Retina (tissue), 1 donor: ENCODE measurements at regions not wholly inside any gene's neighbourhood (a gene's known extent, or its start where the extent isn't known, plus 50 kb on each side); places are given as distances from the start of the nearest gene placed in this dataset.
"Not testable (repeated sequence)": the region's sequence is repeated elsewhere in the genome, so short reads cannot be mapped to it uniquely, and the experiment has no call there.

ENCODE experiments used
- DNase-seq: peaks from one replicate; pipeline ENCODE4 v3.0.0-alpha.2; 2016

DNA sequence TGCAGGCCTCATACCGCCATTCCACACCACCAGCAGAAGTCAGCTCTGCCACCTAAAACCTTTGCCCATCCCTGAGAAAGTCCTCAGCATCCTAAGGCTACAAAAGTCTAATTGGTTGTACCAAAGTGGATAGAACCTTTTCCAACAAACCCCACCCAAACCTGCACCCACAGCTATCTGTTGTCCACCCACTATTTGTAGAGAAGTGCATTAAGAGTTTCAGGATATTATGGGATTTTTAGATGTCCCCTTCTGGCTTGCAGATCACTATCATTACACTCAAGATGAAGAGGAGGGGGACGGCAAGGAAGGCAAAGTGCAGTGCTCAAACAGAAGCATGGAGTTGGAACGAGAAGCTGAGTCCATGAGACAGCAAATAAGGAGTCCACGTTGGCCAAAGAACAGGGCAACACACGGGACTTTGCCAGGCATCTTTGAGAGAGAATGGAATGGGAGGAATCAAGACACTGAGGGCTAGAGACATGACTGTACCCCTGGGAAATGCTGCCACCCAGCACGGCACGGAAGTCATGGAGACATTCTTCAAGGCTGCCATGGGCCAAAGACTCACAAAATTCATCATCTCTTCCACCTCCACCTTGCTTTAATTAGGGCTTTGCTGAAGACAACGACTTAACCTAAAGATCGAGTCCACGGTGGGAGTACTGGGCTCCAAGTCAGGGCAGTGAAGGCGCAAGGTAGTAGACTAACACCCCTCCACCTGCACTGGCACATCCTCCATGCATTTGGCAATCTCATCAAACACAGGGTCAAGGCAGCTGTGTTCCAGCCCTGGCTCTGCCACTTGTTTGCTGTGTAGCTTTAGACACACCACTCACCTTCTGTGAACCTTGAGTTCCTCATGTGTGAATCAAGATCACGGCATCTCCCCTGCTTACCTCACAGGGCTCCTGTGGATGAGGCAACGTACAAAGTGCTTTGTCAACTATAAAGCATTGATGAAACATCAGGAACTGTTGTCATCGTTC lies 112.9 kb upstream of the TMEM45B start:
- no peak for DNase-seq

DNA sequence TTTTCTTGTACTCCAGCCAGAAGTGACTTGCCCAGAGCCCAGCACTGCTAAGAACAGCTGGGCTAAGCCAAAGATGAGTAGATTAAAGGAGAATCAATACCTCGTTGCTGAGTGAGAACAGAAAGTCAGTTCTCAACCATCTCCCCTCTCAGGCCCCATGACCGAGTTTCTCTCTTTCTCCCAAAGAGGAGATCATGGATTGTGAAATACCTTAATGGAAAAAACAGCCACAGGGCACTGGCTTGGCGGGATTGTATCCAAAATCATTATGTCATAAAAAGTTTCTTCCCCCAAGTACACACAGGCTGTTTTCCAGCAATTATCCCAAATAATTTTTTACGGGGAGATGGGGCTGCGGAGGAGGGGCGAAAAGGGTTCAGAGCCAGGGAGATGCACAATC lies 111.8 kb upstream of the TMEM45B start:
- no peak for DNase-seq

DNA sequence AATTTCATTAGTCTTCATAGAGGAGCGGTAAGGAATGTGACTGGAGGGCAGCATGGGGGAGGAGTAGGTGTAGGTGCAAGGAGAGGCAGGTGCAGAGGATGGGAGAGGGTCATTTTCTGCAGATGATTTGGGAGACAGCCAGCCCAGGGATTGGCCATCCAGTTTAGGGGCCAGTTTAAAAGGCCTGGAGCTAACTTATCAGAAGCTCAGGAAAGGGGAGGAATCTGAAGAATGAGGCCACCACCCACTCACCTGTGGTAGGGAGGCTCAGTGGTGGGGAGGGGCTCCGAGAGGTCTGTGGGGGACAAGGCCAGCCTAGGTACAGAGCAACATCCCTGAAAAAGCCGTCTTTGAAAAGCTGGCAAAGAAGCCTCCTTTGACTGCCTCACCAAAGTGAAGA lies 110.8 kb upstream of the TMEM45B start:
- no peak for DNase-seq

DNA sequence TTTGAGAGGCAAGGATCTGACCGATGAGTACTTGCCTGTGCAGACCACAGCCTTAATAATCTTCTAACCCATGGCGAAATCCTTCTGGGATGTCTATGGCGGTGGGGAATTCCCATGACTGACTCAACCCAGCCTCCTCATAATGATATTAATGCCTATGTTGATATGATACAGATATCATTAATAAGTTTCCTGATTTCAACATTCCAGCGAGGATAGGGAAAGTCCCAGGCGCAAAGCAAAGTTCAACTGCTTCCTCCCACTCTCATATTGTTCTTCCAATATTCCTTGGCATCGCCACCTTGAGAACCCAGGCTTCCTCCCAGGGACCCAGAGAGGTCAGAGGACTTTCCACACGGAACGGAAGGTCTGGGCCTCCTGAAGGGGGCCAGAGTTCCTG lies 110.3 kb upstream of the TMEM45B start:
- DNase-seq = no peak

DNA sequence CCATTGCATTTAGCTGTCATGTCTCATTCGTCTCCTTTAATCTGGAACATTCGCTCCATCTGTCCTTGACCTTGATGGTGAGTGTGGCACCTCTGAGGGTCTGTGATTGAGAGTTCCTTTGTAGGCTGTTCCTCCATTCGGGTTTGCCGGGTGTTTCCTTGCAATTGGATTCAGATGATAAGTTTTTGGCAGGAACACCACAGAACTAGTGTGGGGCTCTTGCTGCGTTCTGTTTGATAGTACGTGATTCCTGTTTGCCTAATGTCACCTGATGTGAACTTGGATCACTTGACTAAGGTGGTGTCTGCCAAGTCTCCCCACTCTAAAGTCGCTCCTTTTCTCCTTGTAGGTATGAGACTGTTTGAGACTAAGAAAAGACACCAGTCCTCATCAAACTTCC lies 109.7 kb upstream of the TMEM45B start:
- no peak for DNase-seq

DNA sequence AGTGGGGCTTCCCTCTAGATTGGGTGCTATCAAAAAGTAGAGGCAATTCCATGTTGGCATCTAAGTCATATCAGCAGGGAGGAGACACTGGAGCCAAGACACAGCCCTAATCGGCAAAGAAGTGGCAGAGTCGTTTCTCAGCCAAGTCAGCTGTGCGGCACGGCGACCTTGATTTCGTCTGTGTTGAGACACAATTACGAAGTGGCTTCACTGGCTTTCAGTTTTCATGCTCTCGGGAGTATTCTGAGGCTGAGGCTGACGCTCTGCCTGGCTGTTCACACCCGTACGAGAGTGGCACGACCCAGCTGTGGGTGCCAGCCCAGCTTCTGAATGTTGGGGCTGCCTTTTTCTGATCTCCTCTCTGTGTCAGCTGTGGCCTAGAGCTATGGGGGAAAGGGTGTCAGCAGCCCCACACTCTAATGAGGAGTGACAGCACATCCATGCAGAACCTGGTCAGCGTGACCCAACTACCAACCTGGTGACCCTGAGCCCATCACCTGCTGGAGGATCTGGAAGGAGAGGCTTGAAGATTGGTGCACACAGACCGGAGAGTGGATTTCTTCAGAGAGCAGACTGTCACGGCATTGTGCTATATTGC lies 105.7 kb upstream of the TMEM45B start:
- DNase-seq = no peak

DNA sequence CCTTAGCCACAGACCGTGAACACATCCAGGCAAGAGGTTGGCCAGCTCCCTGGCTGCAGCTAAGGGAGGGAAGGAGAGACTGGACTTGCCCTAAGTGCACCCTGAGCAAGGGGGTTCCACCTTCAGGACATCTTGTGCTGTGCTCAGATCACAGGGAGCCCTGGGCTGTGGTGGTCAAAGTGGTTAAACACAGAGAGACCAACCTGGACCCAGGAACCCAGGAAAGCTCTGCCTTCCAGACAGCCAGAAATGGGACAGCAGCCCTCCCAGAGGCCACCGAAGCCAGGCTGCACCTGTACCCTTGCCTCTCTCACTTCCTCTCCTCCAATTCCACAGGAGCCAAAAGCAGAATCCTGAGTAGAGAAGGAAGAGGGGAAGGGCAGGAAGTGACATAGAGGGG lies 105.2 kb upstream of the TMEM45B start:
- DNase-seq = no peak

DNA sequence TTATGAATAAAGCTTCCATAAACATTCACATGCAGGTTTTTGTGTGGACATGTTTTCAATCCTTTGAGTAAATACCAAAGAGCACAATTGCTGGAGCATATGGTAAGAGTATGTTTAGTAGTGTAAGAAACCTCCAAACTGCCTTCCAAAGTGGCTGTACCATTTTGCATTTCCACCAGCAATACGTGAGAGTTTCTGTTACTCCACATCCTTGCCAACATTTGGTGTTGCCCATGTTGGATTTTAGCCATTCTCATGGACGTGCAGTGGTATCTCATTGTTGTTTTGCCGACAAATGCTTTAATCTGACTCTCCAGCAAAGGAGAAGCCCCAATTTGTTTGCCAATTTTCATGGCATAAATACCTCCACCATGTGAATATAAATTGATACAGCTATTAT lies 103.9 kb upstream of the TMEM45B start:
- no peak for DNase-seq

DNA sequence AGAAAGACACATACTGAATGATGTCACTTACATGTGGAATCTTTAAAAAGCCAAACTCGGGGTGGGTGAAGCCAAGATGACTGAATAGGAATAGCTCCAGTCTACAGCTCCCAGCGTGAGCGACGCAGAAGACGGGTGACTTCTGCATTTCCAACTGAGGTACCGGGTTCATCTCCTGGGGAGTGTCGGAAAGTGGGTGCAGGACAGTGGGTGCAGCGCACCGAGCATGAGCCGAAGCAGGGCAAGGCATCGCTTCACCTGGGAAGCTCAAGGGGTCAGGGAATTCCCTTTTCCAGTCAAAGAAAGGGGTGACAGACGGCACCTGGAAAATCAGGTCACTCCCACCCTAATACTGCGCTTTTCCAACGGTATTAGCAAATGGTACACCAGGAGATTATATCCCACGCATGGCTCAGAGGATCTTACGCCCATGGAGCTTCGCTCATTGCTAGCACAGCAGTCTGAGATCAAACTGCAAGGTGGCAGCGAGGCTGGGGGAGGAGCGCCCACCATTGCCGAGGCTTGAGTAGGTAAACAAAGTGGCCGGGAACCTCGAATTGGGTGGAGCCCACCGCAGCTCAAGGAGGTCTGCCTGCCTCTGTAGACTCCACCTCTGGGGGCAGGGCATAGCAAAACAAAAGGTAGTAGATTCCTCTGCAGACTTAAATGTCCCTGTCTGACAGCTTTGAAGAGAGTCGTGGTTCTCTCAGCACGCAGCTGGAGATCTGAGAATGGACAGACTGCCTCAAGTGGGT lies 103.0 kb upstream of the TMEM45B start:
- not testable (repeated sequence) for DNase-seq

DNA sequence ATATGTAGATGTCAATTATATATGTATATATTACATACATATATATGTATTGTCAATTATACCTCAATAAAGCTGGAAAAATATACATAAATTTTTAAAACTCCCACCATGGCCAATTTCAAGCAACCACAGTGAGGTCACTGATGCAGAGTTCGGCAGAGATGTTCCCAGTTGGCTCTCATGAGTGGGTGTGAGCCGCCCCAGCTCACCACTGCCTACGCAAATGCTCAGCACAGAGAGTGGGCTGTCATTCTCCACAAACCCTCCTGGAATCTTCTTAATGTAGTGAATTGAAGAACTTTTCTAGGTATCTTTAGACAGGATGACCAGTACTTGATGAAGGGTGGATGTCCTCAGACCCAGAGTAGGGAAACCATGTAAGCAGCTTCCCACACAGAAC lies 96.6 kb upstream of the TMEM45B start:
- DNase-seq = no peak

DNA sequence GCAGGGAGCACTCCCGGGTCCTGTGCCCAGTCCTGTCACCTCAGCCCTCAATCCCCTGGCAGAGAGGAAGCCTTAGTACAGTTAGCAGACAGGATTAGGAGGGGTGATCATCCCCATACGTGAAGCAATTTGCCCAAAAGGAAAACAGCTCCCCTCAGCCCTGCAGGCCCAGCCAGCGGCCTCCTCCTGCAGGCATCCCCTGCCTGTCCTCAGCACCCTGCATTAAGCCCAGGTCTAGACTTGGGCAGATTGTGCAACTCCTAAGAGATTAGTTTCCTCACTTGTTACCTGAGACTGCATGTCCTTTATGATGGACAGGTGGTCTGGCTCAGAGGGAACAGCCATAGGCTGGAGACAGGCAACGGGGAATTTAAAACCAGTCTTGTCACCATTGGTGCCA lies 95.5 kb upstream of the TMEM45B start:
- DNase-seq = no peak

DNA sequence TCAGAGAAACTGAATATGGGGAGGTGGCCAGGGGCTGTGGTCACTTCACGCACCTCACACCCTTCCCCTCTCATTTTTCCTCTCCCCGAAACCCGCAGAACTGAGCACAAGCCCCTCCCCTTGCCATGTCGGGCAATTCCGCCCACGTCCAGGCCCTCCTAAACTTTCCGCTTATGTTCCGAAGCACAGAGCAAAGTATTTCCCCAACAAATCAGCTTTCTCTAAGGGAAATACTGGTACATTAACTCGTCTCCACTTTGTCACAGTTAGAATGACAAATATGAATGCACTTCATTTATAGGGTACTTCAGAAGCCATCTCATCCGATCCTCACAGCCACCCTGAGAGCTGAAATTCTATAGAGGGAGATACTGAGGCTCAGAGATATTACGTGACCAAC lies 94.7 kb upstream of the TMEM45B start:
- no peak for DNase-seq

DNA sequence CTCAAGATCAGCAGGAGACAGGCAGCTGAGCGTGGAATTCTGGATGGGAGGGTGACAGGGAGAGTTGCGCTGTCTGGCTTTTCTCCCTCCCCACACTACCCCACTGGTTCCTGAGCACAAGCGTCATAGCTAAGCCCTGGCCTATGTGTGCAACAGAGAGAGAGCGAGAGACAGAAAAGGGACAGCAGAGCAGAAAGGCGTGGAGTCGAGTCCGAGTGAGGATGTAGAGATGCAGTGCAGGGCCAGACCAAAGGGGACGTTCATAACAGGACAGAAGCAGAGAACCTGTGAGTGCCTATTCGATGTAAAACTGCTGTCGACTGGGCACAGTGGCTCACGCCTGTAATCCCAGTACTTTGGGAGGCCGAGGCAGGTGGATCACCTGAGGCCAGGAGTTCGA lies 94.0 kb upstream of the TMEM45B start:
- DNase-seq = no peak

DNA sequence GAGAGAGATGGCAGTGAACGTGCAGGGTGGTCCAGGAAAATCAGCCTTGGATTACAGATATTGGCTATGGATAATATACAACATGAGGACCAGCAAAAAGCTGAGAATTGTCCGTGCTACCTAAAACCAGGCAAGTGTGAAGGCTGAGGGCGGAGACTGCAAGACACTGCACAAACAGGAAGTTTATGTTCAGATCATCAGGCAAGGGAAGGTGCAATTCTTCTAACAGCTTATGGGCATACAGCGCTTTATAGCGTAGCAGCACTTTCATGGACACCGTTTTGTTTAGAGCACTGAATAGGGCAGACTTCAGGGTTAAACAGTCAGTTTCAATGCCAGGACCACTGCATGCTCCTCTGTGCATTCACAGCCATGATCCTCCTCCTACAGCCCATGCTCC lies 93.1 kb upstream of the TMEM45B start:
- DNase-seq = no peak

DNA sequence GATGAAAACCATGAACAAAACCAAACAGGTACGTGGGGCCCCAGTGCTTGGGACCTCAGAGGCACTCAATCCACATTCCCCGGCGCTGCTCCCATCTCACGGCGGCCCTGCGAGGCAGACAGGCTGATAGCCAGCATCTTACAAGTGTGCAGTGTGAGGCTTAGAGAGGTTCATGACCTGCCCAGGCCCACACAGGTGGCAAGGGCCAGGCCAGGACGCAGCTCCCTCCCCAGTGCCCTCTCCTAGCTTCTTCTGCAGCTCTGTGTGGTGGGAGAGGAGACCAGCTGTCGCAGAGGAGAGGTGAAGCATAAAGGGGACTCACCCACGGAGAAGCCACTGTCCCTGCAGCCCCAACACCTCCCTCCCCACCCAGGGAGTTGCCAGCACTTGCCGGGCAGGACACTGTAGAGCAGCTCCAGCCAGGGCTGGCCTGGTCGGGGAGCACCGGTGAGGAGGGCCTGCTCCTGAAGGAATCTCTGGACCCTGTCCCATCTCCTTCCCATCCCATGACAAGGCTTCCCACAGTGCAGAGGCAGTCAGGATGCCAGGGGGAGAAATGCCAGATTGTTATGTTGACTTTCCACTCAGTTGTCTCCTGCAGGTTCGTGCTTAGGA lies 92.4 kb upstream of the TMEM45B start:
- DNase-seq = no peak

DNA sequence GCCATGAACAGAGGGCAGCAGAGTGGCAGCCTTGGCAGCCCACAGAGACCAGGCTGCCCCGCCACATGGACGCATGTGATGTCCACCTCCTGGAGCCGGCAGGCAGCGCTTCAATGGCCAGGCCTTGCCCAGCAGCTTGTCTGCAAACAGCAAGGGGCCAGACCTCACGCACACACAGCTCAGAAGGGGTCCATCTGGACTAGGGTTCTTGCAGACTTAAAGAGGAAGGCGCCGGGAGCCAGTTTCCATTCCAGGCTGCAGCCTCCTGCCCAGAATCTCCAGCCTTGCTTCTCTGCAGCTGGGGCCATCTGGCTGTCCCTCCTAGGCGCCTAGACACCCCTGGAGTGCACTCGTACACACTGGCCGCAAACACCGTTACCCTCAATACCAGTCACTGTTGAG lies 91.9 kb upstream of the TMEM45B start:
- no peak for DNase-seq

DNA sequence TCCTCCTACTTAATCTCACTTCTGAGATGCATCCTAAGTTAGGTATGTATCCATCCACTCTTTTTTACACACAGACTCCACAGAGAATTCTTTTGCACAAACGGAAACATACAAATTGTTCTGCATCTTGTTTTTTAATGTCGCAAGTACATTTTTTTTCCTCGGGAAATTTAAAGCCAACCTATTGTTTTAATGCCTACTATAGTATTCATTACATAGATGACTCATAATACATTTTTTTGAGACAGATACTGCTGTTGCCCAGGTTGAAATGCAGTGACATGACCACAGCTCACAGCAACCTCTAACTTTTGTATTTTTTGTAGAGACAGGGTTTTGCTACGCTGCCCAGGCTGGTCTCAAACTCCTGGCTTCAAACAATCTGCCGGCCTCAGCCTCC lies 90.8 kb upstream of the TMEM45B start:
- no peak for DNase-seq

DNA sequence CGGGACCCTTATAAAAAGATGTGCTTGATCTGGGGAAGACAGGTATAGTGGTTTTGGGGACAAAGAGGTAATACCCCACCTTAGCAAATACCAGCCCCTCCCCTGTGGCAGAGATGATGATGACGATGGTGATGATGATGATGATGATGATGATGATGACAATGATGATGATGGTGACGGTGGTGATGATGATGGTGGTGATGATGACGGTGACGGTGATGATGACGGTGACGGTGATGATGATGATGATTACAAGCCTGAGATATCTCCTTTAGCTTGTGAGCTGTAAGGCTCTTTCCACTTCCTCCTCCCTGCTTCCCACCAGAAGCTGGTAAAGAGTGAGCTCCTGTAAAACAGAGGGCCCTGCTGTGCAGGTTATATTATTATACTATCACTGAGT lies 89.5 kb upstream of the TMEM45B start:
- no peak for DNase-seq

DNA sequence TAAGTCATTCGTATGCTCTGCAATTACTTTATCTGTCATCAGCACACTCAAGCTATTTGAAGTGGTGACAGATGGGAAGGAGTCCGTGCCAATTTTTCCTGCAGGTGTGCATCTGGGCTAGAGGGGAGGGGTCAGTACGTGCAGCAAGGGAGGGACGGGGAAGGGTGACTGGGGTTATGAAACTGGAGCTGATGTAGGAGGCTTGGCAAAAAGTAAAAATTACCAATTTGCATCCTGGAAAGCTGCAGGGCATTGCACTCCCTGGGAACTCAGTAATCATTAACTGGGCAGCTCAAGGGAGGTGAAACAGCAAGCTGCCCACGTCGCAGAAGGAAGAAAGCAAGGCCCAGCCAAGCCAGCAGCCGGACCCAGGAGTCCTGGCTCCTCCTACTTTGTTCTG lies 87.1 kb upstream of the TMEM45B start:
- DNase-seq = no peak

DNA sequence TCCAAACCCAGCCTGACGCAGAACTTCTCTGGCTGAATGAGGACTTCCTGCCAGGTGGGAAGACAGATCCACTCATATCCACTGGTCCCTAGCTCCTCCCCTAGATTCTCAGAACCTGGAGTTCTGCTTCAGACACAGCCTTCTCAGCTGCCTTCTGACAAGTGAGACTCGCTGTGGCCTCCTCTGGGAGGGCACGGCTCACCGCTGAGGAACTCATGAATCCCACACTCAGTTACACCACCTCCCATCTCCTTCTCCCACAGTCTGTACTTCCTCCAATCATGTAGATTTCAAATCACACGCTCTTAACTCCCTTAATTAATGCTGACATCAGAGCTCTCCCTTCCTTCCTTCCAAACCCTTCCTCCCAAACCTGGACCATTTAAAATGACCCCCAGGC lies 86.4 kb upstream of the TMEM45B start:
- no peak for DNase-seq

DNA sequence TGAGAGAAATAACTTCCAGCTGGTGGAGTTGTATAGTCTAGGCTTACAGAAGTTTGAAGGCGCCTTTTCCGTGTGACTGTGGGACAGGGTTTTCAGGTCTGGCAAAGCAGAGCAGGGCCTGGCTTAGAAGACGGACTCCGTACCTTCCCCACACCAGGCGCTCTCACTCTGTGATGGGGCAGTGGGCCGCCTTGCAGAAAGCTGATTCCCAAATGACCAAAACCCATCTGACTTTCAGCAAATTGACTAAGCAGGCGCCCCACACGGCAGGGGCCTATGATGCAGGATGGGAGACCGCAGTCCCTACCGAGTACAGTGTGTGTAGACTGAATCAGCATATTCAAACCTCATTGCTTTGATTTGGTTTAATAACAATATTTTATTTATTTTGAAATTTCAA lies 85.8 kb upstream of the TMEM45B start:
- no peak for DNase-seq

DNA sequence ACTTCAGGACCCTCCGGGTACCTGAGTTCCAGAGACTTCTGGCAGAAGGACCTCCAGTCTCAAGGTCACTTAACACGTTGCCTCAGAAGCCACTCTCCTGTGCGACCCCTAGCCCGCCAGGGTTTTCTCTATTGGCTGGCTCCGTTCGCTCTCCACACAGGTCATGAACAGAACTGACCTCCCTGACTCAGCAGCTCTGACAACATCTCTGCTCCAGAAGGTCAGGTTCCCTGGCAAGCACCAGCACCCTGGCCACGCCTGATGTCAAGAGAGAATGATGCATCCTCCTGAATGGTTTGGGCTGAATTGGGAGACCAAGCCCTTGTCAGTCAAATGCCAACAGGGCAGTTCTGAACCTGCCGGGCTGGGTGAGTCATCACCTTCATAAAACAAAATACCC lies 84.3 kb upstream of the TMEM45B start:
- no peak for DNase-seq

DNA sequence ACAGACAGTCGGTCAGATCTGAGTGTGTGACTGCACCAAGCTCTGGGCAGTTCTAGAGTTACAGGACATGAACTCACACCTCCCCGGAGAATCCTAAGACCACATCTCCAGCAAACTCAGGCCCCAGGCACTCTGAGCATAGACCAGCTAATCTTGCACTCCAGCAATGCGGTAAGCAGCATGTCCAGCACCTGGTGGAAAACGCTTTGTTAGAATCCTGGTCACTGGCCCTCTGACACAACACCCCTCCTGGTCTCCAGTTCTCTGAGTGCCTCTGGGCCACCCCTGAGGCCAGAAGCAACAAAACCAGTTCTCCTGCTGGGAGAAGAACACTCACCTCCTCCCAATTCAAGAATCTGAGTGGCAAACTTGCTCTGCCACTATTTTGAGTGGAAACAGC lies 82.7 kb upstream of the TMEM45B start:
- no peak for DNase-seq
